ENCODE measurements at regions not wholly inside any gene's neighbourhood (a gene's known extent, or its start where the extent isn't known, plus 50 kb on each side); places are given as distances from the start of the nearest gene placed in this dataset.

- TF ChIP-seq FOXA1 (IDR thresholded peaks at IDR 0.05) (no peak), HNF4G (IDR thresholded peaks at IDR 0.05) (no peak), NR2F2 (IDR thresholded peaks at IDR 0.05) (no peak), YY1 (IDR thresholded peaks at IDR 0.05) (no peak), JUND (IDR thresholded peaks at IDR 0.05) (no peak), TAF1 (conservative IDR thresholded peaks at IDR 0.05) (no peak), SP1 (IDR thresholded peaks at IDR 0.05) (no peak)
Observed at GRCh38 chr14:104510794-104511611, 68.6 kb upstream of the C14orf180 start (continued).

GRCh38 chr14:104512061-104512460, 67.5 kb upstream of the C14orf180 start:
- TF ChIP-seq, protein P1, sequence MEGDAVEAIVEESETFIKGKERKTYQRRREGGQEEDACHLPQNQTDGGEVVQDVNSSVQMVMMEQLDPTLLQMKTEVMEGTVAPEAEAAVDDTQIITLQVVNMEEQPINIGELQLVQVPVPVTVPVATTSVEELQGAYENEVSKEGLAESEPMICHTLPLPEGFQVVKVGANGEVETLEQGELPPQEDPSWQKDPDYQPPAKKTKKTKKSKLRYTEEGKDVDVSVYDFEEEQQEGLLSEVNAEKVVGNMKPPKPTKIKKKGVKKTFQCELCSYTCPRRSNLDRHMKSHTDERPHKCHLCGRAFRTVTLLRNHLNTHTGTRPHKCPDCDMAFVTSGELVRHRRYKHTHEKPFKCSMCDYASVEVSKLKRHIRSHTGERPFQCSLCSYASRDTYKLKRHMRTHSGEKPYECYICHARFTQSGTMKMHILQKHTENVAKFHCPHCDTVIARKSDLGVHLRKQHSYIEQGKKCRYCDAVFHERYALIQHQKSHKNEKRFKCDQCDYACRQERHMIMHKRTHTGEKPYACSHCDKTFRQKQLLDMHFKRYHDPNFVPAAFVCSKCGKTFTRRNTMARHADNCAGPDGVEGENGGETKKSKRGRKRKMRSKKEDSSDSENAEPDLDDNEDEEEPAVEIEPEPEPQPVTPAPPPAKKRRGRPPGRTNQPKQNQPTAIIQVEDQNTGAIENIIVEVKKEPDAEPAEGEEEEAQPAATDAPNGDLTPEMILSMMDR (IDR thresholded peaks at IDR 0.05; ENCODE audit: low read depth, low read length, missing input control): no peak
- TF ChIP-seq HNF4A (conservative IDR thresholded peaks at IDR 0.05) (no peak), FOXA2 (IDR thresholded peaks at IDR 0.05) (no peak), NR2F2 (IDR thresholded peaks at IDR 0.05) (no peak), JUND (IDR thresholded peaks at IDR 0.05) (no peak), FOXA1 (IDR thresholded peaks at IDR 0.05) (no peak), HNF4G (IDR thresholded peaks at IDR 0.05) (no peak), SP1 (IDR thresholded peaks at IDR 0.05) (no peak), EGR1 (IDR thresholded peaks at IDR 0.05; ENCODE audit: low read depth in 2 of 2) (no peak), RAD21 (IDR thresholded peaks at IDR 0.05) (no peak), RXRA (IDR thresholded peaks at IDR 0.05) (no peak), TAF1 (conservative IDR thresholded peaks at IDR 0.05) (no peak)
- TF ChIP-seq, protein P2, sequence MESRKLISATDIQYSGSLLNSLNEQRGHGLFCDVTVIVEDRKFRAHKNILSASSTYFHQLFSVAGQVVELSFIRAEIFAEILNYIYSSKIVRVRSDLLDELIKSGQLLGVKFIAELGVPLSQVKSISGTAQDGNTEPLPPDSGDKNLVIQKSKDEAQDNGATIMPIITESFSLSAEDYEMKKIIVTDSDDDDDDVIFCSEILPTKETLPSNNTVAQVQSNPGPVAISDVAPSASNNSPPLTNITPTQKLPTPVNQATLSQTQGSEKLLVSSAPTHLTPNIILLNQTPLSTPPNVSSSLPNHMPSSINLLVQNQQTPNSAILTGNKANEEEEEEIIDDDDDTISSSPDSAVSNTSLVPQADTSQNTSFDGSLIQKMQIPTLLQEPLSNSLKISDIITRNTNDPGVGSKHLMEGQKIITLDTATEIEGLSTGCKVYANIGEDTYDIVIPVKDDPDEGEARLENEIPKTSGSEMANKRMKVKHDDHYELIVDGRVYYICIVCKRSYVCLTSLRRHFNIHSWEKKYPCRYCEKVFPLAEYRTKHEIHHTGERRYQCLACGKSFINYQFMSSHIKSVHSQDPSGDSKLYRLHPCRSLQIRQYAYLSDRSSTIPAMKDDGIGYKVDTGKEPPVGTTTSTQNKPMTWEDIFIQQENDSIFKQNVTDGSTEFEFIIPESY (IDR thresholded peaks at IDR 0.05): no peak
- TF ChIP-seq, protein P3, sequence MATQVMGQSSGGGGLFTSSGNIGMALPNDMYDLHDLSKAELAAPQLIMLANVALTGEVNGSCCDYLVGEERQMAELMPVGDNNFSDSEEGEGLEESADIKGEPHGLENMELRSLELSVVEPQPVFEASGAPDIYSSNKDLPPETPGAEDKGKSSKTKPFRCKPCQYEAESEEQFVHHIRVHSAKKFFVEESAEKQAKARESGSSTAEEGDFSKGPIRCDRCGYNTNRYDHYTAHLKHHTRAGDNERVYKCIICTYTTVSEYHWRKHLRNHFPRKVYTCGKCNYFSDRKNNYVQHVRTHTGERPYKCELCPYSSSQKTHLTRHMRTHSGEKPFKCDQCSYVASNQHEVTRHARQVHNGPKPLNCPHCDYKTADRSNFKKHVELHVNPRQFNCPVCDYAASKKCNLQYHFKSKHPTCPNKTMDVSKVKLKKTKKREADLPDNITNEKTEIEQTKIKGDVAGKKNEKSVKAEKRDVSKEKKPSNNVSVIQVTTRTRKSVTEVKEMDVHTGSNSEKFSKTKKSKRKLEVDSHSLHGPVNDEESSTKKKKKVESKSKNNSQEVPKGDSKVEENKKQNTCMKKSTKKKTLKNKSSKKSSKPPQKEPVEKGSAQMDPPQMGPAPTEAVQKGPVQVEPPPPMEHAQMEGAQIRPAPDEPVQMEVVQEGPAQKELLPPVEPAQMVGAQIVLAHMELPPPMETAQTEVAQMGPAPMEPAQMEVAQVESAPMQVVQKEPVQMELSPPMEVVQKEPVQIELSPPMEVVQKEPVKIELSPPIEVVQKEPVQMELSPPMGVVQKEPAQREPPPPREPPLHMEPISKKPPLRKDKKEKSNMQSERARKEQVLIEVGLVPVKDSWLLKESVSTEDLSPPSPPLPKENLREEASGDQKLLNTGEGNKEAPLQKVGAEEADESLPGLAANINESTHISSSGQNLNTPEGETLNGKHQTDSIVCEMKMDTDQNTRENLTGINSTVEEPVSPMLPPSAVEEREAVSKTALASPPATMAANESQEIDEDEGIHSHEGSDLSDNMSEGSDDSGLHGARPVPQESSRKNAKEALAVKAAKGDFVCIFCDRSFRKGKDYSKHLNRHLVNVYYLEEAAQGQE (IDR thresholded peaks at IDR 0.05): no peak
- Histone ChIP-seq H3K4me3 (ENCODE audit: low read depth in 1 of 3, low read length in 3 of 3) (no peak overlapping the region), H3K4me1 (ENCODE audit: control insufficient read depth in 4 of 4, insufficient read depth in 4 of 4, low read length in 3 of 4) (no peaks in the 10 kb centered on the region), H3K9me3 (ENCODE audit: control insufficient read depth in 4 of 4, low read length in 3 of 4) (peaks cover 1 to 4% (median 3%) of the 10 kb centered on the region in 4 donors), H3K27me3 (ENCODE audit: control insufficient read depth in 4 of 4, insufficient read depth in 4 of 4, low read length in 3 of 4) (peaks cover 0 to 11% (median 3%) of the 10 kb centered on the region in 4 donors), H3K27ac (ENCODE audit: low read depth in 1 of 2, low read length in 2 of 2) (no peak overlapping the region), H3K9ac (ENCODE audit: low read depth in 1 of 2, low read length in 2 of 2) (no peak overlapping the region), H3K36me3 (ENCODE audit: control insufficient read depth in 4 of 4, insufficient read depth in 3 of 4, low read depth in 1 of 4, low read length in 3 of 4) (no peaks in the 10 kb centered on the region)
- DNase-seq (ENCODE audit: low spot score): no peak
- WGBS: 81% methylated on average over 10 of the region's 10 CpGs
